GM19351 (cell line): ENCODE measurements at regions not wholly inside any gene's neighbourhood (a gene's known extent, or its start where the extent isn't known, plus 50 kb on each side); places are given as distances from the start of the nearest gene placed in this dataset.
A peak's percentile ranks its signal among the peaks of the same experiment; 100 is the strongest.
"Not testable (repeated sequence)": the region's sequence is repeated elsewhere in the genome, so short reads cannot be mapped to it uniquely, and the experiment has no call there.

Source experiments
- ATAC-seq: cut with Tn5 transposase; IDR thresholded peaks from one replicate; pipeline ENCODE4 v1.9.1; 2021; ENCODE audit warnings: mild to moderate bottlenecking, moderate library complexity; ENCODE audit not compliant: unreplicated experiment

GRCh38 chr1:148432318-148432717 lies 50.8 kb downstream of the PPIAL4G start:
- not testable (repeated sequence) for ATAC-seq

DNA sequence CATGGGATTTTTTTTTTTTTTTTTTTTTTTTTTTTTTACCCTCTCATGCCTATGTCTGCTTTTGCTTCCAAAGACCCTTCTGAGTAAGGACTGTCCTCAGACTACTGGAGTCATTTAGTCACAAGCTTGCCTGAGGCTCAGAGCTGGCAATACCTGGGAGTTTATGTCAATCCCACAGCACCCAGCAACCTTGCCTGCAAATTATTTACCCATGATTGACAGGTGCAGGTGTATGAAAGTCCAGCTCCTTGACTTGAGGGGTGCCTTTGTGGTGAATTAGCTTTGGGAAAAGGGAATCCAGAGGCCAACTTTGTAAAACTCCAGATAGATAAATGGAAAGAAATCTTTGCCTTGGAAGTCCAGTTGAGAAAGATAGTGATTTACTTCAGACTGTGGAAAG lies 53.2 kb downstream of the PPIAL4G start:
- ATAC-seq: not testable (repeated sequence)

GRCh38 chr1:148426940-148427611 lies 56.0 kb downstream of the PPIAL4G start:
- ATAC-seq: not testable (repeated sequence)

GRCh38 chr1:148426385-148426784 lies 56.7 kb downstream of the PPIAL4G start:
- not testable (repeated sequence) for ATAC-seq

DNA sequence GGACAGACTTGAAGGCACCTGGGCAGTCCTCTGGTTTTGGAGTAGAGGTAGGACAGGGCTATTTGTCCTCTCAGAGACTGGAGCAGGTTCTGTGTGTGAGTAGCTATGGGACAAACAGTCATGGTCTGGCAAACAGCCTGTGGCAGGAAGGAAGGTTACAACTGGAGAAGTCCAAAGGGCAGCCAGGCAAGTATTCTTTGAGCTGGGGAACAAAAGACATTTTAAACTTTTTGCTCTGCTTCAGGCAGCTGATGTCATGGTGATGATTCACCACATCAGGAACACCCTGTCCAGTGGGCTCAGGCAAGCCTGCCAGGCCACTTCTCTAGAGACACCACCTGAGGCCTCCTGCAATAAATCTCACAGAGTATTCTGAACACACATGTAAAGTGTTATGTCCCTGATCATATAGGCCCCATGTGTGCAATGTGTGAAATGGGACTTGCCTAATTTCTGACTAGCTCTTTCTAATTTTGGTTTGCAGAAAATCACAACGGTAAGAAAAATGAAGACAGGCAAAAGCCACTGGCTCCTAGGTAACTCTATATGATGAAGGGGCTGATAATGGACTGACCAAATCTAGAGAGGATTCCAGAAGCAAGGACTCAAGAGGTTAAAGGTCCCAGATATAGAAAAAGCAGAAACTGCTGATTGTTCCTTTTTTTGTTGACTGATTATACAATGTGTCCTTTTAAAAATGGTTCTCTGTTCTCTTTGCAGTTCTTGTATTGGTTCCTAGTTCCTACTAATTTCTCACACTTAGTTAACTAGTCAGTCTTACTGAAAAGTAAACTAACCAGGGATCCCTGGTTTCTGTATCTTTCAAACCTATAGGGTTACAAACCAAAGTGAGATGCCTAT lies 58.7 kb downstream of the PPIAL4G start:
- ATAC-seq: not testable (repeated sequence)

GRCh38 chr1:148422921-148423320 lies 60.2 kb downstream of the PPIAL4G start:
- ATAC-seq: not testable (repeated sequence)

DNA sequence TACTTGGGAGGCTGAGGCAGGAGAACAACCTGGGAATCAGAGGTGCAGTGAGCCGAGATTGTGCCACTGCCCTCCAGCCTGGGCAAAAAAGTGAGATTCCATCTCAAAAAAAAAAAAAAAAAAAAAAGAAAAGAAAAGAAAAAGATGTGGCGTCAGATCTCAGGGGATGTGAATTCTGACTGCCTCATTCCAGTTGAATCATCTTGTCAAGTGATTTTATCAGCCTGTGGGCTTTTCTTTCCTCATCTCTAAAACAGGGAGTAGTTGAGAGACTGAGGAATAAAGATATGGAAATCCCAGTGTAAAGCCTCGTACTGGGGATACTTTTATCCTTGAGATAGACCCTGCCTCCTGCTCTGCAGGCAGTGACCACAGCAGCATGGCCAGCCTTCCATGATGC lies 65.9 kb downstream of the PPIAL4G start:
- not testable (repeated sequence) for ATAC-seq

GRCh38 chr1:148413385-148413784 lies 69.7 kb downstream of the PPIAL4G start:
- not testable (repeated sequence) for ATAC-seq

GRCh38 chr1:148404786-148405568 lies 78.1 kb downstream of the PPIAL4G start:
- not testable (repeated sequence) for ATAC-seq

- not testable (repeated sequence) for ATAC-seq
These were observed 79.2 kb downstream of the PPIAL4G start for GRCh38 chr1:148403925-148404324.

DNA sequence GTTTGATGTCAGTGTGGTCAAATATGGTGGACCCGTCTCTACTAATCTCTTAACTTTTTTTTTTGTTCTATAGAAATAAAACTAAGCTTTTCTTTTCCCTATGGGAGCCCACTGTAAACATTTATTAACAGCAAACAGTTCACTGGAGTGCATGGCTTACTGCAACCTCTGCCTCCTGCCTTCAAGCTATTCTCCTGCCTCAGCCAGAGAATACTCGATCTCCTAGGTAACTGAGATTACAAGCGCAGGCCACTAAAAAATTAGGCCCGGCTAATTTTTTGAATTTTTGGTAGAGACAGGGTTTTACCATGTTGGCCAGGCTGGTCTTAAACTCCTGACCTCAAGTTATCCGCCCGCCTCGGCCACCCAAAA lies 80.0 kb downstream of the PPIAL4G start:
- ATAC-seq: not testable (repeated sequence)

DNA sequence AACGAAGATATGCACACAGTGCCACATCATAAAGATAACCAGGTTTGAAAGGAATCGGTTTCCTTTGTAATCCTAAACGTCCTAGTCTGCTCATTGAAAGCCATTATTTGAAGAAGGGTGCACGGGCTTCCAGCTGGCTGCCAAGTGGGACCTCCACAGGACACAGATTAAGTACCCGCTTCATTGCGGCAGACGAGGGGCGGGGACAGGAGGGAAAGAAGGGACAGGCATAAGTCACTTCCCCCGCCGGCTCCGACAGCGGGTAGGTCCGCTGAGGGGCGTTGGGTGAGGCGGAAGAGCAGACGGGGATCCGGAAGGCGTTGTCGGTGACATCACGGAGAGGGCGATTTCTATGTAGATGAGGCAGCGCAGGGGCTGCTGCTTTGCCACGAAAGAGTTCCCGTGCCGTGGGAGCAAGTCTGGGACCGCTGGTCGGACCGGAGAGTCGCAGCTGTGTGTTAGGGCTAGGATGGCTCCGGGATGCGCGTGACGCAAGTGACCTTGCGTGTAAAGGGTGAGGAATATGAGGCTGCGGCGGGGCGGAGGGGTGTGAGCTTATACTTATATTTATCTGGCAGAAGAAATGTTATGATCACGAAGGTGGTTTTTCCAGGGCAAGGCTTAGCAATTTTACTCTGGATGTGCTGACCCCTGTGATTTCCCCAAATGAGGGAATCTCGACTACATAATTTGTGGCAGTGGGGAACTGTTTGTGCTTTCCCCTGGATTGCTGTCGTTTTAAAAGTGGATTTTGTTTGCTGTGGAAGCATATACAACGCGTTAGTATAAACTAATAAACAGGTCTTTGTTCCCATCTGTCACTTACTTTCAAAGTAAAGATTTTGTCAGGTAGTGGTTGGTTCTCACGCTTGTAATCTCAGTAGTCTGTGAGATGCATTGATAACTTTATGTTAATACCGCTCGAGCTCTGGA lies 80.7 kb downstream of the PPIAL4G start:
- peak; percentile 90 for ATAC-seq

DNA sequence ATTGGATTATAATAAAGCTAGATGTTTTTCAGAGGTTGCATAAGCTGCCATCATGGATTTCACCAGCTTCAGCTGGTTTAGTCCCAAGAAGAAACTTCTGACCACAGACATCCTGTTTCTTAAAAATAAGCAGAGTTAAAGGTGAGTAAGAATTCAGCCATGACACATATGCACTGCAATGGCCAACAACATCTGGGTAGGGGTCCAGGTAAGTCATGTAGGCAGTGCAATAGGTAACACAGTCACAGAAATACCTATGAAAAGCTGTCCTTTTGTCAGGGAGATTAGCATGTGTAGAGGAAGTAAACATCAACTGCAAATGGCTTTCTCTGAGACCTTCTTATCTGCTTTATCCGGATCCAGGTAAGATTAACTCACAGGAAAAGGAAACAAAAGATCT lies 85.6 kb downstream of the PPIAL4G start:
- ATAC-seq: not testable (repeated sequence)

- not testable (repeated sequence) for ATAC-seq
These were observed 90.6 kb downstream of the PPIAL4G start for GRCh38 chr1:148392505-148392904.

DNA sequence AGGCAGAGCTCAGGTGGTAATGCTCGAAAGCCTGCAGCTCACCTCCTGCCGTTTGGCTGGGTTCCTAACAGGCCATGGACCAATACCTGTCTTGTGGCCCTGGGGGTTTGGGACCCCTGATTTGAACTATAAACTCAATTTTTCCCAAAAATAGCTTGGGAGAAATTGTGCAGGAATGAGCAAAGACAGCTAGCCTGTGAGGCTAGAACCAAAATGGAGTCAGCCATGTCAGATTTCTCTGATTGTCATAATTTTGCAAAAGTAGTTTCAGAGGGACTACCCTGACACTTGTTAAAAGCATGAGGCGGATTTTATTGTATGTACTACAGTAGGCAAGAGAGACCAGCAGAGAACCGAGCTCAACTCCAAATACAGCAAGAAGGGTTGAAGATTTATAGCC lies 91.8 kb downstream of the PPIAL4G start:
- not testable (repeated sequence) for ATAC-seq

DNA sequence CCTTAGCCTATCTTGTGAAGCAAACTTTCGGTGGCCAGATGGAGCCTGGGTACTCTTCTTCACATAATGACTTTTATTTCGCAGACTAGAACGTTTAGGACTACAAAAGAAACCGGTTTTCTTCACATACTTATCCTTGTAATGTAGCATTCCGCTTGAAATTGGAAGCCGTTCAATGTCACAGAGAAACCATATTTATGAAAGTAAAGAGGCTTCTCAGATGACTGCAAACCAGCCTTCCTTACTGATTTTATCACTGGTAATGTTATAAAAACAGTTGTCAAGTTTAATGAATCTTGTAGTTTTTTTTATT lies 94.1 kb downstream of the PPIAL4G start:
- ATAC-seq: no peak

DNA sequence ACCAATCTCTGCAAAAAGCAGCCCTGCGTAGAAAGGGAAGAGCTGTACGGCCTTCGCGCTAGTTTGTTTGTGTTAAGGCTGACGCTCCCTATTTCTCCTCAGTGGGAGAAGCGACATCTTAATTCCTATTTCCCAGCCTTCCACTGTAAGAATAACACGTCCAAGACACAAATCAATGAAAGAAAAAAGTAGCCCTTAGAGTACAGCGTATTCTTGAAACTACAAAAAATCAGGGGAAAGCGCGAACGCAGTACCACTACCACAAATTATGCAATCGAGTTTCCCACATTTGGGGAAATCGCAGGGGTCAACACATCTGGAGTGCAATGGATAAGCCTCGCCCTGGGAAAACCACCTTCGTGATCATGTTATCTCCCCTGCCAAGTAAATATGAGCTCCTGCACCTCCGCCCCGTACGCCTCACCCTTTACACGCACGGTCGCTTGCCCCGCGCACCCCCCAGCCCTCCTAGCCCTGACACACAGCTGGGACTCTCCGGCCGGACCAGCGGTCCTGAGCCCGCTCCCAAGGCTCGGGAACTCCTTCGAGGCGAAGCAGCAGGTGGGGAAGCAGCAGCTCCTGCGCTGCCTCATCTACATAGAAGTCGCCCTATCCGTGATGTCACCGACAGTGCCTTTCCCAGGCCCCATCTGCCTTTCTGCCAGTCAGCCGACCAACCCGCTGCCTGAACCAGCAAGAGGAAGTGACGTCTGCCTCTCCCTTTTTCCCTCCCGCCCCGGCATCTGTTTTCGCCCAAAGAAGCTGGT lies 94.7 kb downstream of the PPIAL4G start:
- peak; percentile 71 for ATAC-seq

DNA sequence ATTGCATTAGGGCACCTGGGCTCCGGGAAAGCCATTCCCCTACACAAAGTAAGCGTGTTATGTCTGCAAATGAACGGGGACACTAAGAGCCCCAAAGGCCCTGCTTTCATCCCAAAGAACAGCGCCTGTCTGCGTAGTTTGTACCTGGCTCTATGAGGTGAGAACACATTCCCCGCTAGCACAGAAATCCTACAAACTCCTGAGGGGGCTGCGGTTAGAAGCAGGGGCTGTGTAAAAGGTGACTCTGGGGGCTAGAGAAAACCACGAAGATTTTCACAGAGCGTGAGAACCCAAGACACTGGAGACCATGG lies 95.2 kb downstream of the PPIAL4G start:
- not testable (repeated sequence) for ATAC-seq

DNA sequence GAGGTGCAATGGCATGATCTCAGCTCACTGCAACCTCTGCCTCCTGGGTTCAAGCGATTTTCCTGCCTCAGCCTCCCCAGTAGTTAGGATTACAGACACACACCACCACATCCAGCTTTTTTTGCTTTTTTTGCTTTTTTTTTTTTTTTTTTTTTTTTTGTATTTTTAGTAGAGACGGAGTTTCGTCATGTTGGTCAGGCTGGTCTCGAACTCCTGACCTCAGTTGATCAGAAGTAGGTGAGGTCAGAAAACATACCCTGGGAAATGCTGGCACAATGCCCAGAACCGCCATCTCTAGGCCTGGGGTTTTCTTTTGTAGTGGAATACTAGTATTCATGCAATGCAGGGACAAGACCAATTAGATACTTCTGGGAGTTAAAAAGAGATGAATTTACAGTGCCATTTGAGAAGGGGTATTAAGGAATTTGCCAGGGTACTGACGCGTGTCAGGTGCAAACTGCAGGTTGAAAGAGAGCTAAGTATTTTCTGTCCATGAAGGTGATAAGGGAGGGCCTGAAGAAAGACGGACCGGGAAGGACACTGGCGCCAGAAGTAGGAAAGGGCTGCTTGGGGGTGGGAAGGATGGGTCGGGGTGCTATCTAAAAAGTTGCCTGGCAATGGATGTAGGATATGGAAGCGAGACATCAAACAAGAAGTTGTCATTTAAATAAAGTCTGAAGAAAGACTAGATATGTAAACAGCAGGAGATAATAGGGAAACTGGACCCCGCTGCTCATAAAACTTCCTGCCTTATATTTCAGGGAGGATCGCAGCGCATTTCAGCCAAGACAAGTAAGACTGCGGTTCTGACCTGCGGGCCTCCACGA lies 95.8 kb downstream of the PPIAL4G start:
- ATAC-seq: not testable (repeated sequence)
